OCI-LY3 (cell line): ENCODE measurements at regions not wholly inside any gene's neighbourhood (a gene's known extent, or its start where the extent isn't known, plus 50 kb on each side); places are given as distances from the start of the nearest gene placed in this dataset.

Source experiments
- H2AFZ ChIP-seq: fragments of 200-600, 300-600 bp; shearing (Covaris generic); 2 replicates; pipeline ENCODE4 v1.6.0; 2014; ENCODE audit warnings: antibody characterized with exemption, low read depth, low read length
- H3K27ac ChIP-seq: fragments of 200-600, 300-600 bp; sonication (generic); 2 replicates; pipeline ENCODE4 v1.5.1; 2014; ENCODE audit warnings: mild to moderate bottlenecking, low read length, moderate library complexity, mixed read lengths
- H3K27me3 ChIP-seq: fragments of 200-600, 300-600 bp; sonication (generic); 2 replicates; pipeline ENCODE4 v1.6.1; 2014; ENCODE audit warnings: low read depth, low read length, mixed read lengths
- H3K36me3 ChIP-seq: fragments of 200-600, 300-600 bp; sonication (generic); replicated peaks from 2 replicates; pipeline ENCODE3; 2014; ENCODE audit warnings: low read depth, low read length, mixed read lengths
- H3K4me1 ChIP-seq: fragments of 300-600, 200-600 bp; sonication (generic); 2 replicates; pipeline ENCODE4 v1.6.1; 2014; ENCODE audit warnings: low read length, mixed read lengths
- H3K4me2 ChIP-seq: fragments of 200-600, 300-600 bp; sonication (generic); 2 replicates; pipeline ENCODE4 v1.6.1; 2014; ENCODE audit warnings: low read length, mixed read lengths
- H3K4me3 ChIP-seq: fragments of 300-600, 200-600 bp; sonication (generic); 2 replicates; pipeline ENCODE4 v1.5.1; 2014; ENCODE audit warnings: antibody characterized with exemption, mild to moderate bottlenecking, low read length, moderate library complexity
- H3K79me2 ChIP-seq: fragments of 300-600, 200-600 bp; shearing (Covaris generic); 2 replicates; pipeline ENCODE4 v1.6.1; 2014; ENCODE audit warnings: mild to moderate bottlenecking, low read length, mixed read lengths
- H3K9ac ChIP-seq: fragments of 300-600, 200-600 bp; shearing (Covaris generic); 2 replicates; pipeline ENCODE4 v1.6.0; 2014; ENCODE audit warnings: mild to moderate bottlenecking, low read length, moderate library complexity
- H3K9me3 ChIP-seq: fragments of 200-600, 300-600 bp; shearing (Covaris generic); 2 replicates; pipeline ENCODE4 v1.6.1; 2014; ENCODE audit warnings: low read length, mixed read lengths; ENCODE audit not compliant: insufficient read depth
- H4K20me1 ChIP-seq: fragments of 200-600, 300-600 bp; sonication (generic); 2 replicates; pipeline ENCODE4 v1.6.1; 2016; ENCODE audit warnings: low read length, mixed read lengths; ENCODE audit not compliant: insufficient read depth
- CTCF ChIP-seq: fragments of 200-600, 300-600 bp; sonication (generic); IDR thresholded peaks from 2 replicates; pipeline ENCODE4 v1.5.1; 2014; ENCODE audit warnings: antibody characterized with exemption, low read length, low read depth
- EZH2phosphoT487 ChIP-seq: fragments of 200-600 bp; shearing (Covaris generic); IDR thresholded peaks from 2 replicates; pipeline ENCODE4 v1.6.1; 2018; ENCODE audit warnings: antibody characterized with exemption, mixed run types, low read depth

GRCh38 chr12:42785944-42786343 is 196.4 kb upstream of the PRICKLE1 start:
- H3K9ac ChIP-seq = no peak overlapping the region
- TF ChIP-seq EZH2phosphoT487 = no peak
- TF ChIP-seq CTCF = no peak
- H2AFZ ChIP-seq = no peak overlapping the region

DNA sequence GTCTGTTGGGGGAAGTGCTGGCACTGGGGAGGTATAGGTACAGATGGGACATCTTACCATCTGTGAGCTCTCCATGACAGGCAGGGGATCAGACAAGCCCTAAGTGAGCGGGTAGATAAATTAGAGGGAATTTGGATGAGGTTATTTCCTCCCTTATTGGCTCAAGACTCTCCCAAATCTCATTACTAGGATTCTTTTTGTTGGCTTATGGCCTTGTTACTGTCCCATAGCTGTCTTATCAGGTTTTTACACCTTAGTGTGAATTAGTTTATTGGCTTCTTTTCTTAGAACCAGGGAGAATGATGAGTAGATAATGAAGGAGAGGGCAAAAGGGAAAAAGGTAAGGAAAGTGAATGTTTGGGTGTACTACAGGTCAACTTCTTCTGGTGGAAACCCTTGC is 191.1 kb upstream of the PRICKLE1 start:
- Histone ChIP-seq H4K20me1 (no peaks in the 10 kb centered on the region), H3K9me3 (no peaks in the 10 kb centered on the region), H3K4me3 (no peak overlapping the region), H3K9ac (no peak overlapping the region), H3K4me1 (no peaks in the 10 kb centered on the region), H3K36me3 (no peaks in the 10 kb centered on the region), H3K79me2 (no peaks in the 10 kb centered on the region), H3K27me3 (no peaks in the 10 kb centered on the region), H2AFZ (no peak overlapping the region), H3K27ac (no peak overlapping the region), H3K4me2 (no peak overlapping the region)
- TF ChIP-seq EZH2phosphoT487 (no peak), CTCF (no peak)

More at GRCh38 chr12:42785944-42786343, 196.4 kb upstream of the PRICKLE1 start:
- H3K9me3 ChIP-seq = no peaks in the 10 kb centered on the region
- H3K36me3 ChIP-seq = no peaks in the 10 kb centered on the region
- no peak overlapping the region for H3K4me3 ChIP-seq
- H3K27ac ChIP-seq = no peak overlapping the region
- H3K4me1 ChIP-seq = no peaks in the 10 kb centered on the region
- H3K27me3 ChIP-seq = no peaks in the 10 kb centered on the region
- no peaks in the 10 kb centered on the region for H4K20me1 ChIP-seq
- H3K79me2 ChIP-seq = no peaks in the 10 kb centered on the region
- H3K4me2 ChIP-seq = no peak overlapping the region

- Histone ChIP-seq H3K27me3 (no peaks in the 10 kb centered on the region), H3K4me3 (no peak overlapping the region), H3K9ac (no peak overlapping the region)
Observed at GRCh38 chr12:42779186-42779859, 189.8 kb upstream of the PRICKLE1 start.

GRCh38 chr12:42776396-42776795 is 186.8 kb upstream of the PRICKLE1 start:
- H2AFZ ChIP-seq = no peak overlapping the region
- H3K27me3 ChIP-seq = no peaks in the 10 kb centered on the region
- H3K9me3 ChIP-seq = no peaks in the 10 kb centered on the region
- no peak overlapping the region for H3K27ac ChIP-seq
- H3K9ac ChIP-seq = no peak overlapping the region
- H4K20me1 ChIP-seq = no peaks in the 10 kb centered on the region
- no peak overlapping the region for H3K4me3 ChIP-seq
- no peaks in the 10 kb centered on the region for H3K79me2 ChIP-seq
- H3K4me1 ChIP-seq = no peaks in the 10 kb centered on the region
- TF ChIP-seq CTCF (no peak), EZH2phosphoT487 (no peak)
- H3K4me2 ChIP-seq = no peak overlapping the region
- no peaks in the 10 kb centered on the region for H3K36me3 ChIP-seq

More at GRCh38 chr12:42779186-42779859, 189.8 kb upstream of the PRICKLE1 start:
- Histone ChIP-seq H3K36me3 (no peaks in the 10 kb centered on the region), H3K27ac (no peak overlapping the region), H3K4me2 (no peak overlapping the region), H3K9me3 (no peaks in the 10 kb centered on the region), H3K79me2 (no peaks in the 10 kb centered on the region), H3K4me1 (no peaks in the 10 kb centered on the region), H2AFZ (no peak overlapping the region), H4K20me1 (no peaks in the 10 kb centered on the region)
- TF ChIP-seq EZH2phosphoT487 (no peak), CTCF (no peak)
